ENCODE measurements at regions not wholly inside any gene's neighbourhood (a gene's known extent, or its start where the extent isn't known, plus 50 kb on each side); places are given as distances from the start of the nearest gene placed in this dataset.

DNA sequence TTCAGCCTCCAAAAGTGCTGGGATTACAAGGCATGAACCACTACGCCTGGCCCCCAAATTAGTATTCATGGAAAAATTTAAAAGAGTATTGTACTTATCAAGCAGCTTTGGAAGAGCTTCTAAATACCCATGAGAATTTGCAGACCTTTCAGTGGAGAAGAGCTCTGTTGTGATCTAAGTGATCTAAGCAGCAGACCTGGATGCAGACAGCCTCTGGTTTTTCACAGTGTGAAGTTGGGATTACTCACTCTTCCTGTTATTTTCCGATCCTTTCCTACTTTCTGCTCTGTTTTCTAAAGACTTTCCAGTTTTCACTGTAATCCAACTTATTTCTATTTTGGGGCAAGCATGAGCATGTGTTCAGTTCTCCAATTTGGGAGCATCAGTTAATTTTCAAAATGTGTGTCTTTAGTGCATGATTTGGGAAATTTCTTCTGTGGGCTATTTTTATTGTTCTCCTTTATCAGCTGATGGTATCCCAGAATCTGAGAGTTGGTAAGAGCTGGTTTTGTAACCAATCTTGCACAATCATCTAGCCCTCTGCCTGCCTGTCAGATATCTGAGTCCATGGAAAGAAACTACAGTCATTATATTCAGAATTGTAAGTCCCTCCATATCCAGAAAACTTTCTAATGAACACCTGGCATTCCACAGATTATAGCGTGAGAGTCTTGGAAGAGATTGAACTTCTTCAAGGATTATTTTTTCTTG lies 207.7 kb upstream of the DTNBP1 start:
- Histone ChIP-seq H3K36me3 (ENCODE audit: control insufficient read depth in 2 of 2, insufficient read depth in 1 of 2, low read length in 2 of 2) (no peaks in the 10 kb centered on the region), H3K9me3 (ENCODE audit: control insufficient read depth, insufficient read depth, low read depth, low read length) (no peaks in the 10 kb centered on the region), H3K4me3 (ENCODE audit: low read depth, low read length) (no peak overlapping the region), H3K27ac (ENCODE audit: extremely low read depth, low read depth, low read length) (no peak overlapping the region), H3K4me1 (ENCODE audit: control insufficient read depth, insufficient read depth, low read length) (no peaks in the 10 kb centered on the region)
- ChIA-PET POLR2A (no interaction called here), CTCF (interaction anchor here (0.8 to 1.9 kb wide), 2 partner anchors 91 to 179 kb away, joined by 3 to 9 read pairs; no protein-coding TSS in a partner anchor)
- TF ChIP-seq ZSCAN18 (tag by site-specific recombination; IDR thresholded peaks at IDR 0.05) = no peak
- TF ChIP-seq ZNF654 (tag by site-specific recombination; IDR thresholded peaks at IDR 0.05; ENCODE audit: low read depth) = no peak
- TF ChIP-seq PRDM1 (tag by site-specific recombination; IDR thresholded peaks at IDR 0.05) = 0 out of 2 replicates have a peak, but pooled peaks have one; percentile 17
- TF ChIP-seq ZBTB8A (tag by site-specific recombination; IDR thresholded peaks at IDR 0.05) = no peak

DNA sequence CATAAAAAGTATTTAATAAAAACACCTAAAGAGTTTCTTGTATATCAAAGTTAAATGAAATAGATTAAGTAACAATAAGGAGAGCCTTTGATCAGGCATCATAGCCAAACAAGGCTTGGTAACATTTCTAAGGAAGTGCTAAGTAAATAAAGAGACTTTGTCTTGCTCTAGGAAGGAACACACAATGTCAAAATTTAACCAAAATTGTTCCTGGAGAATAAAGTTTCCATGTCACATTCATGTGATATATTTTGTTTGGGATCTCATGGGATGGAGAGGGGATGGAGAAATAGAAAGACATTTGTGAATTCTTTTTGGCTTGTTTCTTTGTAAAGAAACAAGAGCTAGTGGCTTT lies 201.9 kb upstream of the DTNBP1 start:
- Histone ChIP-seq H3K36me3 (ENCODE audit: control insufficient read depth in 2 of 2, insufficient read depth in 1 of 2, low read length in 2 of 2) (no peaks in the 10 kb centered on the region), H3K9me3 (ENCODE audit: control insufficient read depth, insufficient read depth, low read depth, low read length) (no peaks in the 10 kb centered on the region), H3K27ac (ENCODE audit: extremely low read depth, low read depth, low read length) (no peak overlapping the region), H3K4me1 (ENCODE audit: control insufficient read depth, insufficient read depth, low read length) (no peaks in the 10 kb centered on the region), H3K4me3 (ENCODE audit: low read depth, low read length) (no peak overlapping the region)
- ChIA-PET POLR2A (no interaction called here), CTCF (interaction anchor here (1.0 kb wide), 1 partner anchor 15 kb away, joined by 4 read pairs; no protein-coding TSS in a partner anchor)
- no peak for TF ChIP-seq KLF16 (tag by site-specific recombination; IDR thresholded peaks at IDR 0.05)
- TF ChIP-seq, protein P1, sequence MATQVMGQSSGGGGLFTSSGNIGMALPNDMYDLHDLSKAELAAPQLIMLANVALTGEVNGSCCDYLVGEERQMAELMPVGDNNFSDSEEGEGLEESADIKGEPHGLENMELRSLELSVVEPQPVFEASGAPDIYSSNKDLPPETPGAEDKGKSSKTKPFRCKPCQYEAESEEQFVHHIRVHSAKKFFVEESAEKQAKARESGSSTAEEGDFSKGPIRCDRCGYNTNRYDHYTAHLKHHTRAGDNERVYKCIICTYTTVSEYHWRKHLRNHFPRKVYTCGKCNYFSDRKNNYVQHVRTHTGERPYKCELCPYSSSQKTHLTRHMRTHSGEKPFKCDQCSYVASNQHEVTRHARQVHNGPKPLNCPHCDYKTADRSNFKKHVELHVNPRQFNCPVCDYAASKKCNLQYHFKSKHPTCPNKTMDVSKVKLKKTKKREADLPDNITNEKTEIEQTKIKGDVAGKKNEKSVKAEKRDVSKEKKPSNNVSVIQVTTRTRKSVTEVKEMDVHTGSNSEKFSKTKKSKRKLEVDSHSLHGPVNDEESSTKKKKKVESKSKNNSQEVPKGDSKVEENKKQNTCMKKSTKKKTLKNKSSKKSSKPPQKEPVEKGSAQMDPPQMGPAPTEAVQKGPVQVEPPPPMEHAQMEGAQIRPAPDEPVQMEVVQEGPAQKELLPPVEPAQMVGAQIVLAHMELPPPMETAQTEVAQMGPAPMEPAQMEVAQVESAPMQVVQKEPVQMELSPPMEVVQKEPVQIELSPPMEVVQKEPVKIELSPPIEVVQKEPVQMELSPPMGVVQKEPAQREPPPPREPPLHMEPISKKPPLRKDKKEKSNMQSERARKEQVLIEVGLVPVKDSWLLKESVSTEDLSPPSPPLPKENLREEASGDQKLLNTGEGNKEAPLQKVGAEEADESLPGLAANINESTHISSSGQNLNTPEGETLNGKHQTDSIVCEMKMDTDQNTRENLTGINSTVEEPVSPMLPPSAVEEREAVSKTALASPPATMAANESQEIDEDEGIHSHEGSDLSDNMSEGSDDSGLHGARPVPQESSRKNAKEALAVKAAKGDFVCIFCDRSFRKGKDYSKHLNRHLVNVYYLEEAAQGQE (tag by site-specific recombination; IDR thresholded peaks at IDR 0.05) = no peak
- no peak for TF ChIP-seq ZNF341 (tag by site-specific recombination; IDR thresholded peaks at IDR 0.05; ENCODE audit: low read depth)
- no peak for TF ChIP-seq ZNF544 (tag by site-specific recombination; IDR thresholded peaks at IDR 0.05)
- no peak for TF ChIP-seq ZBTB1 (tag by site-specific recombination; IDR thresholded peaks at IDR 0.05)
- no peak for TF ChIP-seq ZFP41 (tag by site-specific recombination; IDR thresholded peaks at IDR 0.05; ENCODE audit: borderline replicate concordance)
- no peak for TF ChIP-seq HOXC10 (CRISPR knock-in tag; IDR thresholded peaks at IDR 0.05)

- Histone ChIP-seq H3K9me3 (ENCODE audit: control insufficient read depth, insufficient read depth, low read depth, low read length) (no peaks in the 10 kb centered on the region), H3K36me3 (ENCODE audit: control insufficient read depth in 2 of 2, insufficient read depth in 1 of 2, low read length in 2 of 2) (no peaks in the 10 kb centered on the region), H3K4me3 (ENCODE audit: low read depth, low read length) (no peak overlapping the region), H3K27ac (ENCODE audit: extremely low read depth, low read depth, low read length) (no peak overlapping the region), H3K4me1 (ENCODE audit: control insufficient read depth, insufficient read depth, low read length) (no peaks in the 10 kb centered on the region)
- ChIA-PET POLR2A (no interaction called here), CTCF (interaction anchor here (1.1 kb wide), 1 partner anchor 265 kb away, joined by 3 read pairs; the partner anchor contains the start of gene MYLIP)
- no peak for TF ChIP-seq ZBTB11 (tag by site-specific recombination; conservative IDR thresholded peaks at IDR 0.05; ENCODE audit: low read depth)
- TF ChIP-seq, protein P2, sequence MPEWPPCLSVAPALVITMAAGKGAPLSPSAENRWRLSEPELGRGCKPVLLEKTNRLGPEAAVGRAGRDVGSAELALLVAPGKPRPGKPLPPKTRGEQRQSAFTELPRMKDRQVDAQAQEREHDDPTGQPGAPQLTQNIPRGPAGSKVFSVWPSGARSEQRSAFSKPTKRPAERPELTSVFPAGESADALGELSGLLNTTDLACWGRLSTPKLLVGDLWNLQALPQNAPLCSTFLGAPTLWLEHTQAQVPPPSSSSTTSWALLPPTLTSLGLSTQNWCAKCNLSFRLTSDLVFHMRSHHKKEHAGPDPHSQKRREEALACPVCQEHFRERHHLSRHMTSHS (tag by site-specific recombination; IDR thresholded peaks at IDR 0.05) = no peak
- TF ChIP-seq, protein P3, sequence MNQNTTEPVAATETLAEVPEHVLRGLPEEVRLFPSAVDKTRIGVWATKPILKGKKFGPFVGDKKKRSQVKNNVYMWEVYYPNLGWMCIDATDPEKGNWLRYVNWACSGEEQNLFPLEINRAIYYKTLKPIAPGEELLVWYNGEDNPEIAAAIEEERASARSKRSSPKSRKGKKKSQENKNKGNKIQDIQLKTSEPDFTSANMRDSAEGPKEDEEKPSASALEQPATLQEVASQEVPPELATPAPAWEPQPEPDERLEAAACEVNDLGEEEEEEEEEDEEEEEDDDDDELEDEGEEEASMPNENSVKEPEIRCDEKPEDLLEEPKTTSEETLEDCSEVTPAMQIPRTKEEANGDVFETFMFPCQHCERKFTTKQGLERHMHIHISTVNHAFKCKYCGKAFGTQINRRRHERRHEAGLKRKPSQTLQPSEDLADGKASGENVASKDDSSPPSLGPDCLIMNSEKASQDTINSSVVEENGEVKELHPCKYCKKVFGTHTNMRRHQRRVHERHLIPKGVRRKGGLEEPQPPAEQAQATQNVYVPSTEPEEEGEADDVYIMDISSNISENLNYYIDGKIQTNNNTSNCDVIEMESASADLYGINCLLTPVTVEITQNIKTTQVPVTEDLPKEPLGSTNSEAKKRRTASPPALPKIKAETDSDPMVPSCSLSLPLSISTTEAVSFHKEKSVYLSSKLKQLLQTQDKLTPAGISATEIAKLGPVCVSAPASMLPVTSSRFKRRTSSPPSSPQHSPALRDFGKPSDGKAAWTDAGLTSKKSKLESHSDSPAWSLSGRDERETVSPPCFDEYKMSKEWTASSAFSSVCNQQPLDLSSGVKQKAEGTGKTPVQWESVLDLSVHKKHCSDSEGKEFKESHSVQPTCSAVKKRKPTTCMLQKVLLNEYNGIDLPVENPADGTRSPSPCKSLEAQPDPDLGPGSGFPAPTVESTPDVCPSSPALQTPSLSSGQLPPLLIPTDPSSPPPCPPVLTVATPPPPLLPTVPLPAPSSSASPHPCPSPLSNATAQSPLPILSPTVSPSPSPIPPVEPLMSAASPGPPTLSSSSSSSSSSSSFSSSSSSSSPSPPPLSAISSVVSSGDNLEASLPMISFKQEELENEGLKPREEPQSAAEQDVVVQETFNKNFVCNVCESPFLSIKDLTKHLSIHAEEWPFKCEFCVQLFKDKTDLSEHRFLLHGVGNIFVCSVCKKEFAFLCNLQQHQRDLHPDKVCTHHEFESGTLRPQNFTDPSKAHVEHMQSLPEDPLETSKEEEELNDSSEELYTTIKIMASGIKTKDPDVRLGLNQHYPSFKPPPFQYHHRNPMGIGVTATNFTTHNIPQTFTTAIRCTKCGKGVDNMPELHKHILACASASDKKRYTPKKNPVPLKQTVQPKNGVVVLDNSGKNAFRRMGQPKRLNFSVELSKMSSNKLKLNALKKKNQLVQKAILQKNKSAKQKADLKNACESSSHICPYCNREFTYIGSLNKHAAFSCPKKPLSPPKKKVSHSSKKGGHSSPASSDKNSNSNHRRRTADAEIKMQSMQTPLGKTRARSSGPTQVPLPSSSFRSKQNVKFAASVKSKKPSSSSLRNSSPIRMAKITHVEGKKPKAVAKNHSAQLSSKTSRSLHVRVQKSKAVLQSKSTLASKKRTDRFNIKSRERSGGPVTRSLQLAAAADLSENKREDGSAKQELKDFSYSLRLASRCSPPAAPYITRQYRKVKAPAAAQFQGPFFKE (tag by site-specific recombination; IDR thresholded peaks at IDR 0.05; ENCODE audit: borderline replicate concordance) = no peak
Measured at GRCh38 chr6:15864038-15864707, 201.3 kb upstream of the DTNBP1 start.
